Activated CD4-positive, alpha-beta T cell treated with anti-CD3 and anti-CD28 coated beads for 48 hours (primary cell): ENCODE measurements at regions not wholly inside any gene's neighbourhood (a gene's known extent, or its start where the extent isn't known, plus 50 kb on each side); places are given as distances from the start of the nearest gene placed in this dataset.

Experiments used
- DNase-seq: peaks from one replicate; pipeline ENCODE4 v3.0.0-alpha.2; 2020

DNA sequence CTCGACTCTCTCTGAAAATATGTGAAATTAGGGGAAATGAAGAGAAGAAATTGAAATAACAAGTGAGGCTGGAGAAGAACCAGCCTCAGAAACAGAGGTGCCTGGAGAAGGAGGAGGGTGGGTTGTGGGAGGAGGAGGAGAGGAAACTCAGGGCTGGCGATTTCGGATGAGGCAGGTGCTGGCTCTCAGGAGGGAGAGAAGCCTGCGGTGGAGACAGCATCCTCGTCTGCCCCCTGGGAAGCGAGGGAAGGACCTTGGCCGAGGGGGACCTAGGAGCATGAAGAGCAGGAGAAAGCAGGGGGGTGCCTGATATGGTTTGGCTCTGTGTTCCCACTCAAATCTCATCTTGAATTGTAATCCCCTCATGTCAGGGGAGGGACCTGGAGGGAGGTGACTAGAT lies 264.7 kb upstream of the TNRC6C start:
- no peak for DNase-seq

GRCh38 chr17:77694391-77695363 lies 263.8 kb upstream of the TNRC6C start:
- no peak for DNase-seq

GRCh38 chr17:77695386-77695785 lies 263.1 kb upstream of the TNRC6C start:
- DNase-seq: no peak

DNA sequence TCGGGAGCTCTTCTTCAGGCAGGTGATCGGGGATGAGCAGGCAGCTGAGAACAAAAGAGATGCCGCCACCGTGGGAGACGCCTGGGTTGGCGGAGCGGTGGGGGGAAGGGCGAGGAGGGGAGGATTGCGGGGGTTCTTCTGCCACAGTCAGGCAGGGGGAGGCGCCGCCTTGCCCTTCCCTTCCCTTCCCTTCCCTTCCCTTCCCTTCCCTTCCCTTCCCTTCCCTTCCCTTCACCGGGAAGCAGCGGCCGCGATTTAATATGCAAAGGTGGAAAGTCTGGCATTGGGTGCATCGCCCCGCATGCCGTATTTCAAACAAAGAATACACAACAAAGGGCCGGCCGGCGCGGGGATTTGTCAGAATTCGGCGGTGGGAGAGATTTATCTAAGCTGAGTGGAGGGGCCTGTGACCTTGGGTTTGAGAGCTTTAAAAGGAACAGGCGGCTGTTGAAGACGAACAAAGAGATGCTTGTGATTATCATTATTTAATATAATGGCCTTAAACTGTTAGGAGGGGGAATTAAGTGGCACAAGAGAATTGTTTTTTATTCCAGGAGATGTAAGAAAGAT lies 262.3 kb upstream of the TNRC6C start:
- DNase-seq: no peak

GRCh38 chr17:77696721-77697460 lies 261.6 kb upstream of the TNRC6C start:
- DNase-seq: no peak

DNA sequence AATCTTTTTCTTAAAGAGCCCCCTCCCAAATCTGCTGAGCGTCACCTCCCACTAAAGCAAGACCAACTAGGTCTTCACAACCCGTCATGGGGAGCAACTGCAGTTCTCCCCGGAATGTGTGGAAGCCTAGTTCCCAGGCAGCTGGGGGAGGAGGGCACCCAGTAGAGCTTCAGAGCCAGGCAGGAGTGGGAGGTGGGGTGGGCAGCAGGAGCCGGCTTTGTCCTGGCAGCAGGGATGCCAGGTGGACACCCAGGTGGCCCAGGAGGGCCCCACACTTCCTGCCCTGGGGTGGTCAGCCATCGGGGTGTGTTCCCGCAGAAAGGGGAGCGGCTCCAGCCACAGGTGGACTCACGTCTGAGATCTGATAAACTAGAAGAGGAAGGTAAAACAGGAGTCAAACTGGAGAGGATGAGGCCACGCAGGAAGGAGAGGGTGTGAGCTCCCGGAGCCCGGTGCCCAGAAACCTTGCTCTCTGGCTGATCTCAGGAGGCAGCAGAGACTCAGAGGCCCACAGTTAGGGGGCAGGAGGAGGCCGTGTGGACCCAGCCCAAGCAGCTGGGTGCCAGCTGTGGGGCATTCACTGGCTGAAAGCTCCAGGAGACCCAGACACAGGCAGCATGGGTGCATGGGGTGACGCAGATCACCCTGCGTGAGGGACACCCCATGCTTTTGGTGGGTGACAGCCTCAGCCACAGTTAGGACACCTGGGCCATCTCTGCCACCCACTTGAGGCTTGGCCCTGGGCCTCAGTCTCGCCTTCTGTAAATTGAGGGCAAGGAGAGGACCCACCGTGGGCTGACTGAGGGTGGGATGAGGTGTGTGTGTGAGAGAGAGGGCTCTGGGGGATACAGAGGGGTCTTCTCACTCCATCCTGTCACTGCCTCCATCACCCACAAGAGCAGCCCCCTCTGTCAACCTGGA lies 260.8 kb upstream of the TNRC6C start:
- DNase-seq: no peak

GRCh38 chr17:77698903-77699623 lies 259.4 kb upstream of the TNRC6C start:
- no peak for DNase-seq

DNA sequence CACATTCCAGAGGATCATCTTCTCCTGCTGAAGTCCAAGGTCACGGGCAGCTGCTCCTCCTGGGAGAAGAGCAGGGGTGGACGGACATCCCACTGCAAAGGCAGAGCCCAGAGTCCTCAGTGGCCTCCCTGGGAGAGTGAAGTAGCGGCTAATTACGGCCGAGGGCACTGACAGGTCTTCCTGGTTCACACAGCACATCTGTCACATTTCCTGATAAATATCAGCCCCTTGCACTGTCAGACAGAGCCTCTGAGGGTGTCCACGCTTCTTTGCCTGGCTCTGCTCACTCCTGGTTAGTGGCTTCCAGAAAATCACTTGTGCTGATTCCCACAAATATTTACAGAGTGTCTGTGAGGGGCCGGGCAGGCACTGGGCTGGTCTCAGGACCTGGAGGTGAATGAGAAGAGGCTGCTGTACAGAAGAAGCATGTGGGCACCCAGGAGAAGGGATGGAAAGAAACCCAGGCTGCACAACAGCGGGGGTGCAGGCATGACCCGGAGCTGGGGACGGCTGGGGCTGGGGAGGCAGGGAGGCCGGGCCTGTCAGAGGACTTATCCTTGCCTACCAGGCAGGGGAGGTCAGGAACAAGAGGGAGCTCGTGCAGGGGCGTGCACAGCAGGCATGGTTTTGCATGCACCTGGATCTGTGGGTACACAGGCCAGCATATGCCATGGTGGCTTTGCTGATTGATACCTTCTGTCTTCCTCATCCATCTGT lies 258.2 kb upstream of the TNRC6C start:
- DNase-seq: no peak

DNA sequence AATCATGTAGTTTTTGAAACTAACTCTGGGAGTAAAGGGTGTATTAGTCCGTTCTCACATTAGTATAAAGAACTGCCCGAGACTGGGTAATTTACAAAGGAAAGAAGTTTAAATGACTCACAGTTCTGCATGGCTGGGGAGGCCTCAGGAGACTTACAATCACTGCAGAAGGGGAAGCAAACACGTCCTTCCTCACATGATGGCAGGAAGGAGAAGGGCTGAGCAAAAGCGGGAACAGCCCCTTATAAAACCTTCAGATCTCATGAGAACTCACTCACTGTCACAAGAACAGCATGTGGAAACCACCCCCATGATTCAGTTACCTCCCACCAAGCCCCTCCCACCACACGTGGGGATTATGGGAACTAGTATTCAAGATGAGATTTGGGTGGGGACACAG lies 256.5 kb upstream of the TNRC6C start:
- DNase-seq: no peak

GRCh38 chr17:77704048-77704815 lies 254.3 kb upstream of the TNRC6C start:
- DNase-seq: no peak

- DNase-seq: no peak
Observed at GRCh38 chr17:77706938-77707337, 251.6 kb upstream of the TNRC6C start.

GRCh38 chr17:77707546-77707945 lies 251.0 kb upstream of the TNRC6C start:
- DNase-seq: no peak

DNA sequence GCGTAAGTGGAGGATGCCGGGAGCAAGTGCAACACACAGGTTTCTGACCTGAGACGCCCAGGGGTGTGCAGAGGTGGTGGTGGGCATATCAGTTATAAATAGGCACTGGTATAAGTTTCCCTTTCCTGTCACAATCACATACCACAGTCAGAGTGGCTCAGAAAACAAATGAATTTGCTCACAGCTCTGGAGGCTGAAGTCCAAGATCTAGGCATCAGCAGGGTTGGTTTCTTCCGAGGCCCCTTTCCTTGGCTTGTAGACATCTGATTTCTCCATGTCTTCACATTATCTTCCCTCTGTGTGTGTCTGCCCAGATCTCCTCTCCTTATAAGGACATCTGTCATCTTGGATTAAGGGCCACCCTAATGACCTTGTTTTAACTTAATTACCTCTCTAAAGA lies 250.5 kb upstream of the TNRC6C start:
- no peak for DNase-seq

DNA sequence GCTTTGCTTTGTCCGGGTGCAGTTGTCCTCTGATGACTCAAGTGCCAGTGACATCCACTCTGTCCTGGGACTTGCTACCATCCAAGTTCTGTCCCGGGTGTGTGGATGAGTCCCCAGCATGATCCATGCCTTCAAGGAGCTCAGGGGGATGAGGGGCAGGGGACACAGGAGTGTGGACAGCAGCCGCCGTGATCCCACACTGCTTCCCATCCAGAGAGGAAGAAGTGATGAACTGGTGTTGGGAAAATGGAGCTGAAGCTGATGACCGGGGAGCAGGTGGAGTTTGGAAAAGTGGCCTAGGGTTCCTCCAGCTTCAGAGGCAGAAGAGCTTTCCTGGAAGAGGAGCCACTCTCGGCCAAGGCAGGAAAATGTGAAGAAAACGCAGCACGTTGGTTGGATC lies 249.6 kb upstream of the TNRC6C start:
- DNase-seq: no peak

GRCh38 chr17:77709594-77709993 lies 248.9 kb upstream of the TNRC6C start:
- DNase-seq: no peak

GRCh38 chr17:77712578-77712977 lies 245.9 kb upstream of the TNRC6C start:
- no peak for DNase-seq

GRCh38 chr17:77716289-77716926 lies 242.1 kb upstream of the TNRC6C start:
- no peak for DNase-seq

DNA sequence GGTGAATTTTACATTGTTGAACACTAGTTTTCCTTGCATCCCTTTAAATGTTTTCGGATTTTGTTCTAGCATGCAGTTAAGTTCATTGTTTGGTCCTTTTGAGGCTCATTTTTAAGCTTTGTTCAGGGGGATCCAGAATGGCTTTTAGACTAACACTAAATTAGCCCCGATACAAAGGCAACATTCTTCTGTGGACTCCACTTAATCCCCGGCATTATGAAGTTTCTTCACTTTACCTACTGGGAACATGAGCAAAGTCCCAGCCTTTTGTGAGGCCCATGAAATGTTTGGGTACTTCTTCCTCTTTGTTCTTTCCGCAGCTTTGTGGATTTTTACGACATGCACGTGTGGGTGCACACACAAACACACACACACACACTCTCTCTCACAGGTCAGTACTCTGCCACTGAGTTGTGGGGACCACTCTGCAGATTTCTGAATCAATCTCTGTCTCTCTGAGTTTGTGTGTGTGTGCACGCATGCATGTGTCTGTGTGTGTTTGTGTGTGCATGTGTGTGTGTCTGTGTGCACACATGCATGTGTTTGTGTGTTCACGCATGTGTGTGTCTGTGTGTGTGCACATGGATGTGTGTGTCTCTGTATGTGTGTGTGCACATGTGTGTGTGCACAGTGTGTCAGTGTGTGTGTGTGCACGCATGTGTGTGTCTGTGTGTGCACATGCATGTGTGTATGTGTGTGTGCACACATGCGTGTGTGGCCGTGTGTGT lies 240.4 kb upstream of the TNRC6C start:
- DNase-seq: no peak

DNA sequence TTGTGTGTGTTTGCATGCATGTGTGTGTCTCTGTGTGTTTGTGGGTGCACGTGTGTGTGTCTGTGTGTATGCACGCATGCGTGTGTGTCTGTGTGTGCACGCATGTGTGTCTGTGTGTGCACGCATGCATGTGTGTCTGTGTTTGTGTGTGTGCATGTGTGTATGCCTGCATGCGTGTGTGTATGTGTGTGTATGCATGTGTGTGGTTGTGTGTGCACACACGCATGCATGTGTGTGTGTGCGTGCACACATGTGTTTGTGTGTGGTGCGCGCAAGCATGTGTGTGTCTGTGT lies 239.9 kb upstream of the TNRC6C start:
- no peak for DNase-seq
